Natural killer cell (primary cell): ENCODE measurements at regions not wholly inside any gene's neighbourhood (a gene's known extent, or its start where the extent isn't known, plus 50 kb on each side); places are given as distances from the start of the nearest gene placed in this dataset.

Experiments
- ATAC-seq, 3 donors: fragments of 150-1000 bp in 2 of 3; fragments of 200-7000 bp in 1 of 3; cut with Tn5 transposase; 1 replicate in 1 of 3; 2 replicates in 2 of 3; pipeline ENCODE4 v1.10.0; 2021; ENCODE audit warnings: mild to moderate bottlenecking in 2 of 3, moderate library complexity in 2 of 3
- DNase-seq, 2 donors: peaks; one replicate each; pipeline versions ENCODE4 v3.0.0 to v3.0.0-alpha.2; 2013 to 2021; ENCODE audit warnings: mixed read lengths in 1 of 2
- H3K27ac ChIP-seq: one replicate; pipeline ENCODE4 v1.5.1; 2013; ENCODE audit warnings: mild to moderate bottlenecking, low read length
- H3K27me3 ChIP-seq: one replicate; pipeline ENCODE4 v1.6.1; 2013; ENCODE audit warnings: low read length; ENCODE audit not compliant: control insufficient read depth, insufficient read depth
- H3K36me3 ChIP-seq: one replicate; pipeline ENCODE4 v1.6.1; 2013; ENCODE audit warnings: low read length; ENCODE audit not compliant: control insufficient read depth, insufficient read depth
- H3K4me1 ChIP-seq: one replicate; pipeline ENCODE4 v1.6.1; 2013; ENCODE audit warnings: low read length; ENCODE audit not compliant: control insufficient read depth, insufficient read depth
- H3K4me3 ChIP-seq: one replicate; pipeline ENCODE4 v1.5.1; 2013; ENCODE audit warnings: low read length
- H3K9me3 ChIP-seq: one replicate; pipeline ENCODE4 v1.6.1; 2013; ENCODE audit warnings: low read length; ENCODE audit not compliant: control insufficient read depth, insufficient read depth
- H3K27ac Mint-ChIP-seq, 2 donors: one replicate each; pipeline ENCODE4 v1.8.0; 2022; ENCODE audit warnings: mild to moderate bottlenecking in 2 of 2, mixed read lengths in 2 of 2, moderate library complexity in 1 of 2
- H3K27me3 Mint-ChIP-seq, 2 donors: one replicate each; pipeline ENCODE4 v1.8.0; 2022; ENCODE audit warnings: low read depth in 2 of 2, mixed read lengths in 2 of 2
- H3K36me3 Mint-ChIP-seq: one replicate; pipeline ENCODE4 v1.8.0; 2022; ENCODE audit warnings: mixed read lengths
- H3K4me1 Mint-ChIP-seq, 2 donors: one replicate each; pipeline ENCODE4 v1.8.0; 2022; ENCODE audit warnings: mixed read lengths in 2 of 2
- H3K4me3 Mint-ChIP-seq: one replicate; pipeline ENCODE4 v1.8.0; 2022; ENCODE audit warnings: mild to moderate bottlenecking, moderate library complexity, mixed read lengths
- H3K9me3 Mint-ChIP-seq, 2 donors: one replicate each; pipeline ENCODE4 v1.8.0; 2022; ENCODE audit warnings: mixed read lengths in 2 of 2
- CTCF ChIP-seq: fragments of 200-600 bp; IDR thresholded peaks from one replicate; pipeline ENCODE4 v1.8.0; 2022; ENCODE audit warnings: antibody characterized with exemption
- WGBS: methylation state at CpG from one replicate; pipeline ENCODE4 v1.1.7; 2013; ENCODE audit warnings: missing lambda C conversion rate; ENCODE audit not compliant: insufficient coverage; 5-methylcytosine and 5-hydroxymethylcytosine counted together
- intact Hi-C: fragments of 100-400 bp; cut with micrococcal nuclease; formaldehyde crosslinking; loops from one replicate; pipeline ENCODE4 v1.14.2; 2022

- Mint-ChIP-seq H3K36me3 (no peaks in the 10 kb centered on the region), H3K4me1 (no peaks in the 10 kb centered on the region), H3K4me3 (no peak overlapping the region), H3K27ac (no peak overlapping the region), H3K27me3 (no peaks in the 10 kb centered on the region), H3K9me3 (peaks cover 0 to 6% of the 10 kb centered on the region in 2 donors)
- no peaks in the 10 kb centered on the region for H3K36me3 ChIP-seq
- no peak for DNase-seq
- WGBS: 4% methylated on average over 2 of the region's 4 CpGs
- no peaks in the 10 kb centered on the region for H3K4me1 ChIP-seq
- ATAC-seq: no peak
- intact Hi-C loops: no loop called here
- no peak overlapping the region for H3K27ac ChIP-seq
- no peaks in the 10 kb centered on the region for H3K27me3 ChIP-seq
- no peak for TF ChIP-seq CTCF
- H3K4me3 ChIP-seq: no peak overlapping the region
- no peaks in the 10 kb centered on the region for H3K9me3 ChIP-seq
Observed at GRCh38 chr4:111761531-111761930, 383.7 kb upstream of the FAM241A start.

- no peaks in the 10 kb centered on the region for H3K36me3 ChIP-seq
- no peaks in the 10 kb centered on the region for H3K27me3 ChIP-seq
- no peak for TF ChIP-seq CTCF
- Mint-ChIP-seq H3K9me3 (peaks cover 6 to 10% of the 10 kb centered on the region in 2 donors), H3K36me3 (no peaks in the 10 kb centered on the region), H3K4me3 (no peak overlapping the region), H3K27ac (no peak overlapping the region), H3K27me3 (no peaks in the 10 kb centered on the region), H3K4me1 (no peaks in the 10 kb centered on the region)
- H3K9me3 ChIP-seq: peaks cover 5% of the 10 kb centered on the region
- H3K27ac ChIP-seq: no peak overlapping the region
- H3K4me3 ChIP-seq: no peak overlapping the region
- DNase-seq (no peak), ATAC-seq (no peak)
- H3K4me1 ChIP-seq: no peaks in the 10 kb centered on the region
- 69% methylated on average over 7 of the region's 8 CpGs for WGBS
- intact Hi-C loops: no loop called here
Observed at GRCh38 chr4:111770514-111770913, 374.7 kb upstream of the FAM241A start.

- TF ChIP-seq CTCF: no peak
- Histone ChIP-seq H3K27me3 (no peaks in the 10 kb centered on the region), H3K27ac (no peak overlapping the region), H3K4me1 (no peaks in the 10 kb centered on the region), H3K9me3 (peaks cover 5% of the 10 kb centered on the region), H3K4me3 (no peak overlapping the region), H3K36me3 (no peaks in the 10 kb centered on the region)
- ATAC-seq: no peak
- Mint-ChIP-seq H3K9me3 (peaks cover 4 to 13% of the 10 kb centered on the region in 2 donors), H3K27me3 (no peaks in the 10 kb centered on the region), H3K27ac (no peak overlapping the region), H3K4me1 (no peaks in the 10 kb centered on the region), H3K4me3 (no peak overlapping the region), H3K36me3 (no peaks in the 10 kb centered on the region)
- DNase-seq: no peak
- WGBS: 93% methylated on average over 3 of the region's 3 CpGs
- intact Hi-C loops: no loop called here
Observed at GRCh38 chr4:111773858-111774257, 371.4 kb upstream of the FAM241A start.

GRCh38 chr4:111775556-111776297 lies 369.5 kb upstream of the FAM241A start:
- no peak for TF ChIP-seq CTCF
- Histone ChIP-seq H3K36me3 (no peaks in the 10 kb centered on the region), H3K4me1 (no peaks in the 10 kb centered on the region), H3K27ac (no peak overlapping the region), H3K27me3 (no peaks in the 10 kb centered on the region), H3K9me3 (no peaks in the 10 kb centered on the region), H3K4me3 (no peak overlapping the region)
- intact Hi-C loops: no loop called here
- DNase-seq (no peak), ATAC-seq (no peak)
- H3K27me3 Mint-ChIP-seq: no peaks in the 10 kb centered on the region
- no peaks in the 10 kb centered on the region for H3K36me3 Mint-ChIP-seq
- 72% methylated on average over 4 of the region's 4 CpGs for WGBS
- H3K27ac Mint-ChIP-seq: no peak overlapping the region
- H3K9me3 Mint-ChIP-seq: peaks cover 6 to 7% of the 10 kb centered on the region in 2 donors
- H3K4me1 Mint-ChIP-seq: no peaks in the 10 kb centered on the region
- H3K4me3 Mint-ChIP-seq: no peak overlapping the region
